HFF-Myc (cell line): ENCODE measurements at regions not wholly inside any gene's neighbourhood (a gene's known extent, or its start where the extent isn't known, plus 50 kb on each side); places are given as distances from the start of the nearest gene placed in this dataset.
"Not testable (repeated sequence)": the region's sequence is repeated elsewhere in the genome, so short reads cannot be mapped to it uniquely, and the experiment has no call there.

ENCODE experiments used
- DNase-seq: peaks from one replicate; pipeline ENCODE4 v3.0.0-alpha.2; 2011; ENCODE audit warnings: low read depth; ENCODE audit errors: extremely low read depth
- H3K4me3 ChIP-seq: replicated peaks from 2 replicates; pipeline ENCODE4 v1.5.1; 2011; ENCODE audit warnings: low read depth, mild to moderate bottlenecking, control low read depth, low read length
- CTCF ChIP-seq: IDR thresholded peaks from 2 replicates; pipeline ENCODE4 v1.5.1; 2012; ENCODE audit warnings: mild to moderate bottlenecking, low read depth, low read length, control low read depth; ENCODE audit errors: missing control alignments

DNA sequence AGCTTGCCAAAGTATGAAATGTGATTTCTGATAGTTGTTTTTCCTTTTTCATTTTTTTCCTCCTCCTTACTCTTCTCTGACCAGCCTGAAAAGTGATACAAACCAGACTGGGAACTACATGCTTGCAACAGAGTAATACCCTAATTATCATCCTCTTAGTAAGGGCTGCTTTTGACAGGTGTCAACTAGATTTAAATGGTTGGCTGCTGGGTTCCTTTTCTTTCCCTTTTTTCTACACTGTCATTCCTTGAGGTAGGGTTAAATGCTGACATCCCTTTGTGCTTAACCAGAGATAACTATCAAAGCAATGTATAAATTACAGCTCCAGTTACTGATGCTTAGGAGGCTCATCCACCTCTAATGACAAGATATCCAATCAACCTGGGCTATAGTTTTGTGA lies 598.8 kb downstream of the TTLL7 start:
- not testable (repeated sequence) for DNase-seq, H3K4me3 ChIP-seq

DNA sequence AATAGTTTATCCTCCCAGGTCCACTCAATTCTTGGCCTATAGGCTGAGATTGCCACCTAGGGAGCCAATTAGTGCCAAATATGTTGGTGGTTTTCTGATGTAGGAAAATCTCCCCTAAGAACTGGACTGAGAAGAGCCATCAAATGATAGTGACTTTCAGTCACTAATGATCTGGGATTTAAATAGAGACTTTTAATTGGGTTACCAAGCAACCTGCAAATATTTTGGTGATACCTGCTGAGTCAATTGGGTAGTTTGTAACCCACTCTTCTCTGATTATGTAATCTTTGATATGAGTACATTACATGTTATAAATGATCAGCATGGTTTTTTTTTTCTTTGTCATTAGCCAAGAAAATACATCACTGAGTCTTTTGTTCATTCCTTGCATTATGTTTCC lies 600.8 kb downstream of the TTLL7 start:
- not testable (repeated sequence) for DNase-seq, H3K4me3 ChIP-seq

DNA sequence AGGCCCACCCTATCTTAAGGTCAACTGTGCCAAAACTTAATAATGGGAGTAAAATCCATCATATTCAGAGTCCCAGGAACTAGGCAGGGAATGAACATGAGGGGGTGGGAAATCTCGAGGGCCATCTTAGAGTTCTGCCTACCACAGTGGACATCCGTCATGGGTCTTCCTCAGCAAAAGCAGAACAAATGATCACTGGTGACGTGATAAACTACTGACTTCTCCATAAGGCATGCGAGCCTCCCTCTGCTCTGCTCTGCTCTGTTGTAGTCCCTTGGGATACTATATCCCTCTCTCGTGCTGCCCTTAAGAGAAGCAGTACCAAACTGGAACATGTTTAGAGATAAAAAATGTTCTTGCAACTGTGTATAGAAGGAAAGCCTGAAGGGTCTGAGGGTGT lies 603.8 kb downstream of the TTLL7 start:
- not testable (repeated sequence) for DNase-seq, H3K4me3 ChIP-seq

DNA sequence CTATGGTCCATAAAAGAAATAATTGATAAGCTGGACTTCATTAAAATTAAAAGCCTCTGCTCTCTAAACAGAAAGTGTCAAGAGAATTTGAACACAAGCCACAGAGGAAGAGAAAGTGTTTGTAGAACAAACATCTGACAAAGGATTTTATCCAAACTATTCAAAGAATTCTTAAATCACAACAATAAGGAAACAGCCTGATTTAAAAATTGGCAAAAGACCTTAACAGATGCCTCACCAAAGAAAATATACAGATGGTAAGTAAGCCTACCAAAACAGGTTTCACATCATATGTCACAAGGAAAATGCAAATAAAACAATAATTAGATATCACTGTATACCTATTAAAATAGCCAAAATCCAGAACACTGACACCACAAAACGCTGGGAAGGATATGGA lies 612.0 kb downstream of the TTLL7 start:
- not testable (repeated sequence) for DNase-seq, H3K4me3 ChIP-seq

DNA sequence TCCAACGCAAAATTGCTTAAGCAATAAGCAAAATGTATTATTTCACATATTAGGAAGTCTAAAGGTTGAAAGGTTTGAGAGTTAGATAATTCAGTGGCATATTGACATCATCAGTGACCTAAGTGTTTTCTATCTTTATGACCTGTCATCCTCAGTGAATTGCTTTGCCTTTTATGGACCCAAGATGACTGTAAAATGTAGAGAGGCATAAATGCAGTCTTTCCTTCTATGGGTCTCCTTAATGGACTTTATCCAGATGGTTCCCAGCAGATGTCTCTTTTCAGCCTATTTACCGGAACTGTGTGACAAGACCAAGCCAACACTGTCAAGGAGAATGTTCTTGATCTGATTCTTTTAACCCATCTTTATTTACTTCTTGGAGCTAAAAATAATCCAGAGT lies 615.8 kb downstream of the TTLL7 start:
- DNase-seq, H3K4me3 ChIP-seq: not testable (repeated sequence)

- not testable (repeated sequence) for DNase-seq, H3K4me3 ChIP-seq
Observed at GRCh38 chr1:83373018-83373417, 625.9 kb downstream of the TTLL7 start.

DNA sequence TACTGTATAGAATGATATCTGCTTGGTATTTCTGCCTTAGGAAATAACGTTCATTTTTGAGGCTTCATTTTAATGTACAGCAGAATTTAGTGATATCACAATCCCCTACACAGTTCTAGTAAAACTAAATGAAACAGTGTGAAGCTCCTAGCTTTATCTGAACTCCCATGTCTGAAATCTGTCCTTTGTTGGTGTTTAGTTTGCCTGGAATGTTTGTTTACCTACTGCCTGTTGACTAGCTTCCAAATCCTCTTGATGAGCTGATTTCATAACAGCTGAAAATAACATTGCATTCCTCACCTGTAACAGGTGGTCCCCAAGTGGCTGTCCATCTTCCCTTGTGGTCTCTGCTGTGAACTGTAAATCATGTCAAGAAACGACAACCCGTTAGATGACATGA lies 629.1 kb downstream of the TTLL7 start:
- not testable (repeated sequence) for DNase-seq, H3K4me3 ChIP-seq

DNA sequence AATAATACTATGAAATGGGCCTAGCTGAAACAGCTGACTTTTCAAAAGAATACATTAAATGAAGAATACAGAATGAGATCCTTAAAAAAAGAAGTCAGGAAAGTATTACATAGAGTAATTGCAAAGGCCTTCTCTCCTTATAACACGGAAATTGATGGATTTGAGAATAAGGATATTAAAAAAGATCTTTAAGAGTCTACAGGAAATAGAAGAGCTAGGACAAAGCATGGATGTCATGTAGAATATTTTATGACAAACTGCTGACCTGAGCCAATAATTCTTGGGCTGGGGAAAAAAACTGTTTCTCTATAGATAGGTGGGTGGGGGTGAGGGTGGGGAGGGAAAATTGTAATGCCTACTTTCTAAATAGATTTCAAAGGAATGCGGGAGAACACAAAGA lies 633.6 kb downstream of the TTLL7 start:
- DNase-seq, H3K4me3 ChIP-seq: not testable (repeated sequence)

DNA sequence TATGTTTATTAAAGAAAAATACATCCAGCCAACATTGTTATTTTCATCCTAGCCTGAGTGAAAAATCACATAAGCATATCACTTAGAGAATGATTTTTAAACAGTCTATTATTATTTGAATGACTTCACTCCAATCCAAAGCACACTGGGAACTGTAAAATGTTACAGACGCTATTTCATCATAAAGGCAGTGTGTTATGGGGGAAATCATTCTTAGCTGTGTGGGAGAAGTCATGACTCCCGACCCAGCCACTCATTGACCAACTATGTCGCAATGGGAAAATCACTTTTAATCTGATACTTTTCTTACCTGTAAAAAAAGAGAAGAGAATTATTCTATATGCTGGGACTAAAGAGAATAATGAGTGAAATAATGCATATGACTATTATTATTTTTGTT lies 653.6 kb downstream of the TTLL7 start:
- DNase-seq, H3K4me3 ChIP-seq: not testable (repeated sequence)

DNA sequence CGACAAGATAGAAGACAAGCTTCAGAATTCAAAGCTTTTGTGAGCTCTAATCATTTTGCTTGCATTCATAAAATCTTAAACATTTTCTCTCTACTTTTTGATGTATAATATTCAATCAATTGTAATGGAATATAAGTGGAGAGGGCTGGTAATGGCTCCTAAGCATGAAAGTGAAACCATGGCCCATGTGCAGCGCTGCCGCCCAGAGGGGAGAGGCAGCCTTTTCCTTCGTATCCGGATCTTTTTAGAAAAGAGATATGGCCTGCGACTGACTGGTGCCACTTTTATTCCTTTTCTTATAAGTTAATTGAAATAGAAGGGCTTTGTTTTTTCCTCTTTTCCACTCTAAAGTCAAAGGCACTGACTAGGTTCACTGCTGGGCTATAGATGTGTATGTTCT lies 655.2 kb downstream of the TTLL7 start:
- DNase-seq, H3K4me3 ChIP-seq: not testable (repeated sequence)

DNA sequence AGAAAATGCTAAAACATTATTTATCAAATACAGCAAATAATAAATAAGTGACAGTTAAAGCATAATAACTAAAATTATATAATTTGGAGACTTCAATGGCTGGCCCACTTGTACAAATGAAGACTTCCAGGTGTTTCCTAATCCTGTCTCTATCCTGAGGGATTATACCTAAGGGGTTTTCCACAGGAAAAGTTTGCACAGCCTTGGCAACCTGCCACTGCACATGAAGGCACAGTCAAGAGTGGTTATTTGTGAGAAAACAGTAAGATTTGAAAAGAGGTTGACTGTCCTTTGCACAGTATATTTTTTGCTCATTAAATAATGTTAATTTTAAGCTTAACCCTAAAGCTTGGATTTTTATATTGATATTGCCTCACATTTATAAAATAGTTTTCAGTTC lies 655.9 kb downstream of the TTLL7 start:
- not testable (repeated sequence) for DNase-seq, H3K4me3 ChIP-seq

GRCh38 chr1:83332308-83332707 lies 666.6 kb downstream of the TTLL7 start:
- not testable (repeated sequence) for DNase-seq, H3K4me3 ChIP-seq

GRCh38 chr1:83318366-83318765 lies 680.6 kb downstream of the TTLL7 start:
- no peak for TF ChIP-seq CTCF
- DNase-seq, result no peak
- no peak overlapping the region for H3K4me3 ChIP-seq

- not testable (repeated sequence) for DNase-seq, H3K4me3 ChIP-seq
Observed at GRCh38 chr1:83315446-83315845, 683.5 kb downstream of the TTLL7 start.

DNA sequence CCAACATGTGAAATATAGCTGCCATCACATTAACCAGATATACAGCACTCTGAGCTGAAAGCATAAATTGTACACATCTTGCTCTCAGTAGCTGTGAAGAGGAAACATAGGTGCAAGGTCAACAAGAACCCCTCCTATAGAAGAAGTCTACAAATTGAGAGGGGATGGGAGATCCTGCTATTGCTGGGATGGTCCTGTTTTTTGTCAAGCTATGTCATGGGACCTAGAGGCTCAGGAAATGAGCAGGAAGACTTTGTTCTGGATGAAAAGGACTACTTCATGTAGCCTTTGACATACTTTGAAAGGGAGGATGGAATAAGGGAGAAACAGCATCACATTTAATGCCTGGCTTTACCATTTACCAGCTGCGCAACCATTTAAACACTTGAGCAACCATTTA lies 688.8 kb downstream of the TTLL7 start:
- DNase-seq, H3K4me3 ChIP-seq: not testable (repeated sequence)

- not testable (repeated sequence) for DNase-seq, H3K4me3 ChIP-seq
Observed at GRCh38 chr1:83309035-83309434, 689.9 kb downstream of the TTLL7 start.

GRCh38 chr1:83306811-83307210 lies 692.1 kb downstream of the TTLL7 start:
- not testable (repeated sequence) for H3K4me3 ChIP-seq, DNase-seq

- DNase-seq, H3K4me3 ChIP-seq: not testable (repeated sequence)
Observed at GRCh38 chr1:83295594-83295993, 703.3 kb downstream of the TTLL7 start.

DNA sequence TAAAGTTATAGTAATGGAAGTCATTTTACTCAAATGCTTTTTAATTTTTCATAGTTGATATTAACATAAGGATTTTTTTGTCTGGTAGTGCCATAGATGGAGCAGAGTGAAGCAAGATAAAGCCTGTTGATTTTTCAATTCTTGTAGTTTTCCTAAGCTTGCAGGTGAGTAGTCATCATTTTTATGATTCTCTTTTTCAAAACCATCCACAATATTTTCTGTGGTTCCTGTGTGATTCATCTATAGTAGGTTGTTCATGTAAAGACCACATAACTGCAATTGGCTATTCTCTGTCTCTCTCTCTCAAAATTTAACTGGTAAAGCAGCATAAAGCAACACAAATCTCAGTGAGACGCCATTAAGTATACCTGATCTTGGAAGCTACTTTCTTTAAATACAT lies 711.5 kb downstream of the TTLL7 start:
- not testable (repeated sequence) for H3K4me3 ChIP-seq, DNase-seq
